ENCODE measurements at regions not wholly inside any gene's neighbourhood (a gene's known extent, or its start where the extent isn't known, plus 50 kb on each side); places are given as distances from the start of the nearest gene placed in this dataset.

DNA sequence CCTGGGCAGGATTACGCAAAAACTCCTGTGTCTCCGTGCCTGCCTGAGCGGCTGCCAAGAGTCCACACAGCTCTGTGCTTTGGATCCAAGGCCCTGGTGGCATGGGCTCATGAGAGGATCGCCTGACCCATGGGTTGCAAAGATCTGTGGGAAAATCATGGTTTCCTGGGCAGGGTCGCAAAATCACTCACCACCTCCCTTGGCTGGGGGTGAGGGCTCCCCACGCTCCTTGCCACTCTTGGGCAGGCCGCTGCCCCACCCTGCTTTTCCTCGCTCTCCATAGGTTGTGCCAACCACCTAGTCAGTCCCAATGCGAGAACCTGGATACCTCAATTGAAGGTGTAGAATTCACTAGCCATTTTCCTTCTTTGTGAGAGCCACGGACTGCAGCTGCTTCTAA is 66.5 kb upstream of the MAGEB18 start:
- H3K36me3 ChIP-seq (ENCODE audit: insufficient read depth, low read length) = no peaks in the 10 kb centered on the region
- H3K9ac ChIP-seq (ENCODE audit: low read depth, low read length) = no peak overlapping the region
- no peaks in the 10 kb centered on the region for H3K4me1 ChIP-seq (ENCODE audit: insufficient read depth, low read length)
- no peaks in the 10 kb centered on the region for H3K9me3 ChIP-seq (ENCODE audit: control insufficient read depth, insufficient read depth, low read length)

- Histone ChIP-seq H3K9me3 (ENCODE audit: control insufficient read depth, insufficient read depth, low read length) (no peaks in the 10 kb centered on the region), H3K4me1 (ENCODE audit: insufficient read depth, low read length) (no peaks in the 10 kb centered on the region), H3K36me3 (ENCODE audit: insufficient read depth, low read length) (no peaks in the 10 kb centered on the region), H3K9ac (ENCODE audit: low read depth, low read length) (no peak overlapping the region)
Observed at GRCh38 chrX:26083093-26083492, 55.0 kb upstream of the MAGEB18 start.

All from ES-I3 (cell line).